Kidney epithelial cell (primary cell): ENCODE measurements at regions not wholly inside any gene's neighbourhood (a gene's known extent, or its start where the extent isn't known, plus 50 kb on each side); places are given as distances from the start of the nearest gene placed in this dataset.

Source experiments
- DNase-seq: peaks from one replicate; pipeline ENCODE4 v3.0.0-alpha.2; 2010; ENCODE audit warnings: low read depth
- H3K27me3 ChIP-seq: 2 replicates; pipeline ENCODE4 v1.6.0; 2011; ENCODE audit warnings: low read length; ENCODE audit not compliant: control insufficient read depth, insufficient read depth
- H3K36me3 ChIP-seq: 2 replicates; pipeline ENCODE4 v1.5.1; 2011; ENCODE audit warnings: low read length; ENCODE audit not compliant: control insufficient read depth, insufficient read depth
- H3K4me3 ChIP-seq: 2 replicates; pipeline ENCODE4 v1.5.1; 2011; ENCODE audit warnings: low read depth, mild to moderate bottlenecking, control low read depth, low read length
- TF ChIP-seq, protein P1 (sequence below): IDR thresholded peaks from 2 replicates; pipeline ENCODE4 v1.5.1; 2011; ENCODE audit warnings: mild to moderate bottlenecking, moderate library complexity, low read length, control low read depth, inconsistent platforms; ENCODE audit not compliant: insufficient read depth, poor library complexity, severe bottlenecking

DNA sequence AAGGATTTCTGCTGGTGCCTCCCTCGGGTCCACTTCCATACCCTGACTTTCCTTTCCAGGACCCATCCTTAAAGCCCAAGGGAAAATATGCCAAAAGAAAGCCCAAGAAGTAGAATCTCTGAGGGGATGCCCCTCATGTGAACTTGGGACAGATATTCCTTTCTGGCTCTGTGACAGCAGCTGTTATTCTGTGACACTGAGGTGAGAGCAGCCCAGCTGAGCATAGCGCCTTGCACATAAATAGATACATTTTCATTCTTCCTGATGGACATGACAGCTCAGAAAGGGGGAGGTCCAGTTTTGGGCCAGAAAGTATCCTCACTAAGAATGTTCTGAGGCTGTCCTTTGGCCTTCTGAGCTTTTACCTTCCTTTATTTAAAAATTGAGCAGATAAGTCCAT lies 353.2 kb downstream of the SAMD5 start:
- no peak for DNase-seq
- no peaks in the 10 kb centered on the region for H3K27me3 ChIP-seq
- no peaks in the 10 kb centered on the region for H3K36me3 ChIP-seq
- no peak overlapping the region for H3K4me3 ChIP-seq
- TF ChIP-seq, protein P1, sequence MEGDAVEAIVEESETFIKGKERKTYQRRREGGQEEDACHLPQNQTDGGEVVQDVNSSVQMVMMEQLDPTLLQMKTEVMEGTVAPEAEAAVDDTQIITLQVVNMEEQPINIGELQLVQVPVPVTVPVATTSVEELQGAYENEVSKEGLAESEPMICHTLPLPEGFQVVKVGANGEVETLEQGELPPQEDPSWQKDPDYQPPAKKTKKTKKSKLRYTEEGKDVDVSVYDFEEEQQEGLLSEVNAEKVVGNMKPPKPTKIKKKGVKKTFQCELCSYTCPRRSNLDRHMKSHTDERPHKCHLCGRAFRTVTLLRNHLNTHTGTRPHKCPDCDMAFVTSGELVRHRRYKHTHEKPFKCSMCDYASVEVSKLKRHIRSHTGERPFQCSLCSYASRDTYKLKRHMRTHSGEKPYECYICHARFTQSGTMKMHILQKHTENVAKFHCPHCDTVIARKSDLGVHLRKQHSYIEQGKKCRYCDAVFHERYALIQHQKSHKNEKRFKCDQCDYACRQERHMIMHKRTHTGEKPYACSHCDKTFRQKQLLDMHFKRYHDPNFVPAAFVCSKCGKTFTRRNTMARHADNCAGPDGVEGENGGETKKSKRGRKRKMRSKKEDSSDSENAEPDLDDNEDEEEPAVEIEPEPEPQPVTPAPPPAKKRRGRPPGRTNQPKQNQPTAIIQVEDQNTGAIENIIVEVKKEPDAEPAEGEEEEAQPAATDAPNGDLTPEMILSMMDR: no peak

DNA sequence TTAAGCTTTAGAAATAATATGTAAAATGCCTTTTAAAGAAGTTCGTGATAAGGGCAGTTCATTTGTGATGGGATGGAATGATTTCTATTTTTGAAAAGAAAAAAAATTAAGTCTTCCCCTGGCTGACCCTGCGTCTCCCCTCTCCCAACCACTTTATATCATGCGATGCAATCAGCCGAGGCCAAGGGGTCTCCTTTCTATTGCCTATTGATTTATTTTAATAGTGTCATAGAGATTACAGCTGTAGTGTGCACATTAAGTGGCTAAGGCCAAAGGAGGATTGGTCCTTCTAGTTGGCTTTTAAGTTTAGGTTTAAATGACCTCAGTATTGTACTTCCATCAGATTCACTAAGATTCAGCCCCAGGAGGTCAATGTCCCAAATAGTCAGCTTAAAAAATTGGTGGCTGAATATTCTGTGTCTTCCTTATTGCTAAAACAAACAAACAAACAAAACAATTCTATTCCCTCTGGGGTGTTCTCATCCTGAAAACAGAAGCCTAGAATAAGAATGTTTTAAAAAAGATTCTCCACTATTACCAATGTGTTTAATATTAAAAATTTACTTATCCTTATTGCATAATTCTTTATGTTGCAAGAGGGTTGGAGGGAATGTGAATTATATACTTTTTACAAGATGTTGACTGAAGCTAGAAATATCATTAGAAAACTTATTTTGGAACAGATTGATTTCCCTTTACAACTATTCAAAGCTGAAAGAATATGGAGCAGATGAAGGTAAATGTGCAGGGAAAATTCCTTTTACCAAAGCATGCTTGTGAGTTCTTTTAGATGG lies 359.1 kb downstream of the SAMD5 start:
- H3K36me3 ChIP-seq: no peaks in the 10 kb centered on the region
- TF ChIP-seq, protein P1: no peak

GRCh38 chr6:147868427-147869190 lies 360.1 kb downstream of the SAMD5 start:
- no peaks in the 10 kb centered on the region for H3K36me3 ChIP-seq

More for the DNA sequence above, 359.1 kb downstream of the SAMD5 start:
- DNase-seq: no peak
- no peaks in the 10 kb centered on the region for H3K27me3 ChIP-seq
- no peak overlapping the region for H3K4me3 ChIP-seq

GRCh38 chr6:147869201-147869600 lies 360.7 kb downstream of the SAMD5 start:
- no peak overlapping the region for H3K4me3 ChIP-seq
- H3K36me3 ChIP-seq: no peaks in the 10 kb centered on the region
- no peaks in the 10 kb centered on the region for H3K27me3 ChIP-seq
- no peak for DNase-seq
- TF ChIP-seq, protein P1: no peak

More at GRCh38 chr6:147868427-147869190, 360.1 kb downstream of the SAMD5 start:
- no peak for DNase-seq
- Histone ChIP-seq H3K4me3 (no peak overlapping the region), H3K27me3 (no peaks in the 10 kb centered on the region)
- TF ChIP-seq, protein P1: no peak

GRCh38 chr6:147869869-147870268 lies 361.4 kb downstream of the SAMD5 start:
- DNase-seq: no peak
- TF ChIP-seq, protein P1: no peak
- Histone ChIP-seq H3K27me3 (no peaks in the 10 kb centered on the region), H3K4me3 (no peak overlapping the region), H3K36me3 (no peaks in the 10 kb centered on the region)
